ACC112 (cell line): ENCODE measurements at regions not wholly inside any gene's neighbourhood (a gene's known extent, or its start where the extent isn't known, plus 50 kb on each side); places are given as distances from the start of the nearest gene placed in this dataset.

Experiments
- H2AFZ ChIP-seq: fragments of 200-600 bp; sonication (generic); one replicate; pipeline ENCODE4 v1.6.0; 2017; ENCODE audit warnings: antibody characterized with exemption, low read length; ENCODE audit not compliant: unreplicated experiment
- H3K27ac ChIP-seq: fragments of 200-600 bp; sonication (generic); 2 replicates; pipeline ENCODE4 v1.5.1; 2014; ENCODE audit warnings: low read depth, mild to moderate bottlenecking, antibody characterized with exemption, low read length, moderate library complexity
- H3K27me3 ChIP-seq: fragments of 200-600 bp; sonication (generic); 2 replicates; pipeline ENCODE4 v1.6.1; 2014; ENCODE audit warnings: mild to moderate bottlenecking, antibody characterized with exemption, low read length, moderate library complexity, mixed read lengths; ENCODE audit not compliant: insufficient read depth
- H3K36me3 ChIP-seq: fragments of 200-600 bp; sonication (generic); 2 replicates; pipeline ENCODE4 v1.6.1; 2016; ENCODE audit warnings: mild to moderate bottlenecking, antibody characterized with exemption, low read length, moderate library complexity, mixed read lengths; ENCODE audit not compliant: insufficient read depth
- H3K4me1 ChIP-seq: fragments of 200-600 bp; sonication (generic); one replicate; pipeline ENCODE4 v1.6.1; 2016; ENCODE audit warnings: low read length, mixed read lengths; ENCODE audit not compliant: insufficient read depth, unreplicated experiment, control insufficient read depth
- H3K4me3 ChIP-seq: fragments of 200-600 bp; sonication (generic); 2 replicates; pipeline ENCODE4 v1.5.1; 2014; ENCODE audit warnings: mild to moderate bottlenecking, low read depth, low read length
- H3K79me2 ChIP-seq: fragments of 200-600 bp; sonication (generic); one replicate; pipeline ENCODE4 v1.6.0; 2016; ENCODE audit warnings: low read length; ENCODE audit not compliant: control insufficient read depth, unreplicated experiment, insufficient read depth

- Histone ChIP-seq H3K27me3 (no peaks in the 10 kb centered on the region), H2AFZ (no peak overlapping the region), H3K36me3 (no peaks in the 10 kb centered on the region), H3K79me2 (no peaks in the 10 kb centered on the region), H3K4me3 (no peak overlapping the region), H3K27ac (no peak overlapping the region), H3K4me1 (no peaks in the 10 kb centered on the region)
Observed at GRCh38 chr3:157611536-157612076, 108.4 kb upstream of the VEPH1 start.

GRCh38 chr3:157610876-157611535 lies 107.8 kb upstream of the VEPH1 start:
- Histone ChIP-seq H2AFZ (no peak overlapping the region), H3K36me3 (no peaks in the 10 kb centered on the region), H3K27me3 (no peaks in the 10 kb centered on the region), H3K4me1 (no peaks in the 10 kb centered on the region), H3K4me3 (no peak overlapping the region), H3K27ac (no peak overlapping the region), H3K79me2 (no peaks in the 10 kb centered on the region)

GRCh38 chr3:157607826-157608405 lies 104.7 kb upstream of the VEPH1 start:
- Histone ChIP-seq H3K4me1 (no peaks in the 10 kb centered on the region), H3K27ac (no peak overlapping the region), H2AFZ (no peak overlapping the region), H3K27me3 (no peaks in the 10 kb centered on the region), H3K79me2 (no peaks in the 10 kb centered on the region), H3K36me3 (no peaks in the 10 kb centered on the region), H3K4me3 (no peak overlapping the region)

GRCh38 chr3:157606852-157607197 lies 103.6 kb upstream of the VEPH1 start:
- Histone ChIP-seq H3K79me2 (no peaks in the 10 kb centered on the region), H3K27ac (no peak overlapping the region), H3K36me3 (no peaks in the 10 kb centered on the region), H3K27me3 (no peaks in the 10 kb centered on the region), H3K4me3 (no peak overlapping the region), H2AFZ (no peak overlapping the region), H3K4me1 (no peaks in the 10 kb centered on the region)

- Histone ChIP-seq H3K27ac (no peak overlapping the region), H3K4me1 (no peaks in the 10 kb centered on the region), H2AFZ (no peak overlapping the region), H3K27me3 (no peaks in the 10 kb centered on the region), H3K36me3 (no peaks in the 10 kb centered on the region), H3K79me2 (no peaks in the 10 kb centered on the region), H3K4me3 (0 out of 2 replicates have a peak overlapping the region, but pooled peaks have one; percentile 2)
Observed at GRCh38 chr3:157606011-157606851, 103.0 kb upstream of the VEPH1 start.

- Histone ChIP-seq H3K36me3 (no peaks in the 10 kb centered on the region), H2AFZ (no peak overlapping the region), H3K79me2 (no peaks in the 10 kb centered on the region), H3K27me3 (no peaks in the 10 kb centered on the region), H3K4me3 (no peak overlapping the region), H3K27ac (no peak overlapping the region), H3K4me1 (no peaks in the 10 kb centered on the region)
Observed at GRCh38 chr3:157605356-157605755, 102.1 kb upstream of the VEPH1 start.

- Histone ChIP-seq H3K27ac (no peak overlapping the region), H3K36me3 (no peaks in the 10 kb centered on the region), H3K79me2 (no peaks in the 10 kb centered on the region), H3K4me3 (no peak overlapping the region), H3K27me3 (no peaks in the 10 kb centered on the region), H3K4me1 (no peaks in the 10 kb centered on the region), H2AFZ (no peak overlapping the region)
Observed at GRCh38 chr3:157602424-157602823, 99.2 kb upstream of the VEPH1 start.

GRCh38 chr3:157595259-157595658 lies 92.0 kb upstream of the VEPH1 start:
- H3K4me3 ChIP-seq, result no peak overlapping the region
- H3K27me3 ChIP-seq, result 0 out of 2 replicates have a peak, but pooled peaks cover 4% of the 10 kb centered on the region
- H3K36me3 ChIP-seq, result no peaks in the 10 kb centered on the region
- H3K4me1 ChIP-seq, result no peaks in the 10 kb centered on the region
- H2AFZ ChIP-seq, result no peak overlapping the region
- H3K27ac ChIP-seq, result no peak overlapping the region
- H3K79me2 ChIP-seq, result no peaks in the 10 kb centered on the region

GRCh38 chr3:157594413-157594812 lies 91.2 kb upstream of the VEPH1 start:
- Histone ChIP-seq H3K79me2 (no peaks in the 10 kb centered on the region), H3K27ac (no peak overlapping the region), H2AFZ (no peak overlapping the region), H3K36me3 (no peaks in the 10 kb centered on the region), H3K27me3 (0 out of 2 replicates have a peak, but pooled peaks cover 4% of the 10 kb centered on the region), H3K4me1 (no peaks in the 10 kb centered on the region), H3K4me3 (no peak overlapping the region)

- no peak overlapping the region for H3K4me3 ChIP-seq
- no peaks in the 10 kb centered on the region for H3K36me3 ChIP-seq
- no peaks in the 10 kb centered on the region for H3K79me2 ChIP-seq
- no peak overlapping the region for H3K27ac ChIP-seq
- 0 out of 2 replicates have a peak, but pooled peaks cover 4% of the 10 kb centered on the region for H3K27me3 ChIP-seq
- no peaks in the 10 kb centered on the region for H3K4me1 ChIP-seq
- no peak overlapping the region for H2AFZ ChIP-seq
Observed at GRCh38 chr3:157592769-157593168, 89.6 kb upstream of the VEPH1 start.
